ENCODE measurements at regions not wholly inside any gene's neighbourhood (a gene's known extent, or its start where the extent isn't known, plus 50 kb on each side); places are given as distances from the start of the nearest gene placed in this dataset.
"Not testable (repeated sequence)": the region's sequence is repeated elsewhere in the genome, so short reads cannot be mapped to it uniquely, and the experiment has no call there.

DNA sequence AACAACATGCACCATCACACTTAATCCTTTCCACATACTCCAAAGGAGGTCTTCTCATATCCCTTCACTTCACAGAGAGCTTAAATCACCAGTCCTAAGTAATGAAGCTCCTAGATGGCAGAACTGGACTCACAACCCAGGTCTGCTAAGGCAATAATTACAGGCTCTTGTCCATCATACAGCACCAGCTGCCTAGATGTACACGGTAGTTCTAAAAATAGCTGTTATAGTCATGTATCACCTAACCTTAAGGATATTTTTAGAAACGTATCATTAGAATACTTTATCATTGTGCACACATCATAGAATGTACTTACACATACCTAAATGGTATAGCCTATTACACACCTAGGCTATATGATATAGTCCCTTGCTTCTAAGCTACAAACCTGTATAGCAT, 644.6 kb upstream of the RGMB start:
- no peak for DNase-seq (ENCODE audit: low spot score)

- DNase-seq (ENCODE audit: low spot score) = no peak
These were observed 643.0 kb upstream of the RGMB start for GRCh38 chr5:98130261-98131035.

DNA sequence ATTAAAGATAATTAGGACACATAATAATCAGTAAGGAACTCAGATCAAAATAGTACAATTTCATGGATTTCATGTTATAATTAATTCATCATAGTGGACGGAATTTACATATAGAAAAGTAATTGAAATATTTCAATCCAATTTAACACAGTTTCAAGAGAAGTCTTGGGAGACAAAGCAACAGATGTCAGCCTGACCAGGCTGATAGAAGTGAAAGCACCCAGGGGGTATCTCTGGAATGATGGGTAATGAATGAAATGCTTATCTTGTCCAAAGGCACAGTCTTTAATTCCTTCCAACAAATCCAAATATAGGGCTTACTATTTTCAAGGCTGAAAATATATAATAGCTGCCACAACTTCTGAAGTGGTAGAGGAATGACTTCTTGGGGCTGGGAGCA, 629.3 kb upstream of the RGMB start:
- no peak for DNase-seq (ENCODE audit: low spot score)

- no peak for DNase-seq (ENCODE audit: low spot score)
These were observed 628.8 kb upstream of the RGMB start for GRCh38 chr5:98144710-98145109.

DNA sequence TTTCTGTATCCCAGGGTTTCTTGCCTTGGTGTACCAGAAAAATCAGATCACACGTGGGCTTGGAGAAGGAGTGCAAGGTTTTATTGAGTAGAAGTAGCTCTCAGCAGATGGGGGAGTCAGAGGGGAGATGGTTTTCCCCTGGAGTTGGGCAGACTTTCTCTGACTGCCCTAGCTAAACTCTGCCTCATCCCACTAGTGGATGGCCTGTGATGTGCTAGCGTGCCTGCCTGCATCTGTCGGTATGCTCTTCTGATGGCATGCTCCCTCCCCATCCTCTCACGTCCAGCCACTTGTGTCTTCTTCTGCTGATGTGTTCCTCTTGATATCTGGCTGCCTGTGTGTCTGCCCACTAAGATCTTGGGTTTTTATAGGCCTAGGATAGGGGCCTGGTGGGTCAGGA, 616.1 kb upstream of the RGMB start:
- no peak for DNase-seq (ENCODE audit: low spot score)

GRCh38 chr5:98158440-98158839, 615.0 kb upstream of the RGMB start:
- no peak for DNase-seq (ENCODE audit: low spot score)

- no peak for DNase-seq (ENCODE audit: low spot score)
These were observed 609.5 kb upstream of the RGMB start for GRCh38 chr5:98163796-98164493.

DNA sequence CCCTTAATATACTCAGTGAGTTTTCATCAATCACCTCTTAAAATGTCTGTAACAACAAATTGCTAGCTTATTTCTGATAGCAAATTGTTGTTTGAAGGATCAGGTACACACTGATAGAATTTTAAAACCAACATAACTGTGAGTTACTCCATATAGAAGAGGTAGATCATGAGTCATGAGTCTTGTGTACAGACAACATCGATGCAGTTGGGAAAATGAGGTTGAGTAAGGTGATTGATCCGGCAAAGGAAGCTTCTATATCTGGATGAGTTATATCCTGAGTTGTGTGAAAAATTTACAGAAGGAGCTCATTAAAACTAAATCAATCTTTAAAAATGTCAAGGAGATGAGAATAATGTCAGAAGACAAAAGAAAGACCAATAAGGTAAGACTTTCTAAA, 604.6 kb upstream of the RGMB start:
- DNase-seq (ENCODE audit: low spot score) = no peak

GRCh38 chr5:98170994-98171393, 602.5 kb upstream of the RGMB start:
- no peak for DNase-seq (ENCODE audit: low spot score)

DNA sequence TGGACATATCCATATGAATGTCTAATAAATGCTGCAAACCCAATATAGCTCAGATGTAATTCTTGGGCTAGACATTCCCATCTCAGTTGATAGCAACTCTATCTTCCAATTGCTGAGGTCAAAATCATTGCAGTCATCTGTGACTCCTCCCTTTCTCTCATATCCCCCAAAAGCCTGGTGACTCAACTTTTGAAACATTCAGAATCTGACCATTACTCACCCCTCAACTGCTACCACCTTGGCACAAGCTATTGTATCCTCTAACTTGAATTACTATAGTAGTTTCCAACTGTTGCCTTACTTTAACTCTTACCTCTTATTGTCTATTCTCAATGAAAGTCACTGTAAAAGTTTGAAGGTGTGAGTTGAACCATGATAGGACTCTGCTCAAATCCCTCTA, 600.1 kb upstream of the RGMB start:
- DNase-seq (ENCODE audit: low spot score) = no peak

DNA sequence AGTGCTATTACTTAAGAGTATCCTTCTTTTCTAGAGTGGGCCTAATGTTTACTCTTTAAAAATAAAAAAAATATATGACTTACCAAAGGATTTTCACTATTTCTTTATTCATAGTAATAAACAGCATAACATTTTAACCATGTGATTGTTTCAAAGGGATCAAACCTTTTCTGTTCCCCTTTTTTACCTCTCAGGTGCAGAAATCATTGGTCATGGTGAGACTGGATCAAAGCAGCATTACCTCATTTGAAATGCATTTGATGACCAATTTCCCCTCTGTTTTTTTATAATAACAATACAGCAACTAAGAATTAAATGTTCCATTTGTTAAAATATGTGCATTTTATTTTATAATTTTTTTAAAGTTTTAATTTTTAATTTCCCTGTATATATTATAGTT, 598.0 kb upstream of the RGMB start:
- DNase-seq (ENCODE audit: low spot score) = no peak

GRCh38 chr5:98179791-98180755, 593.4 kb upstream of the RGMB start:
- no peak for DNase-seq (ENCODE audit: low spot score)

DNA sequence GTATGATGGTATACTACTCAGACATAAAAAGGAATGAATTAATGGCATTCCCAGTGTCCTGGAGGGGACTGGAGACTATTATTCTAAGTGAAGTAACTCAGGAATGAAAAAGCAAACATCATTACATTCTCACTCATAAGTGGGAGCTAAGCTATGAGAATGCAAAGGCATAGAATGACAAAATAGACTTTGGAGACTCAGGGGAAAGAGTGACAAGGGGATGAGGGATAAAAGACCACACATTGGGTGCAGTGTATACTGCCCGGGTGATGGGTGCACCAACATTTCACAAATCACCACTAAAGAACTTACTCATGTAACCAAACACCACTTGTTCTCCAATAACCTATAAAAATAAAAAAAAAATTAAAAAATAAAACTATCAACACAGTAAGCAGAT, 587.3 kb upstream of the RGMB start:
- no peak for DNase-seq (ENCODE audit: low spot score)

DNA sequence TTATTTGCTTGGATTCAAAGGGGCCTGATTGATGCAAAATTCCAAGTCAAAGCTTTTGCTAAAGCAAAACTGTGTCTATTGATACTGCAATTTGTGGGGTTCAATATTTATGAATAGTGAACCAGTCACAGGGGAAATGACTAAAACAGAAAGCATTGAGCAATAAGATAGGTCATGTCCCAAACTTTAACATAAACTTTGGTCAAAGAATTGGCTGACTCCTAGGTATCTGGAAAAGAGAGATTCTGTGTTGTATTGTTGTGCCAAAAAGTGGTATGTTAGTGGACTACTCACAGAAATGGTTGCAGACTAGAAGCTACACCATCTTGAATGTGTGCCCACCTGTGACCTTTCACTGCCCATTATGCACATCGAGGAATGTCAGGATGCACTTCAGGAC, 585.5 kb upstream of the RGMB start:
- no peak for DNase-seq (ENCODE audit: low spot score)

- not testable (repeated sequence) for DNase-seq (ENCODE audit: low spot score)
These were observed 583.1 kb upstream of the RGMB start for GRCh38 chr5:98190344-98190743.

DNA sequence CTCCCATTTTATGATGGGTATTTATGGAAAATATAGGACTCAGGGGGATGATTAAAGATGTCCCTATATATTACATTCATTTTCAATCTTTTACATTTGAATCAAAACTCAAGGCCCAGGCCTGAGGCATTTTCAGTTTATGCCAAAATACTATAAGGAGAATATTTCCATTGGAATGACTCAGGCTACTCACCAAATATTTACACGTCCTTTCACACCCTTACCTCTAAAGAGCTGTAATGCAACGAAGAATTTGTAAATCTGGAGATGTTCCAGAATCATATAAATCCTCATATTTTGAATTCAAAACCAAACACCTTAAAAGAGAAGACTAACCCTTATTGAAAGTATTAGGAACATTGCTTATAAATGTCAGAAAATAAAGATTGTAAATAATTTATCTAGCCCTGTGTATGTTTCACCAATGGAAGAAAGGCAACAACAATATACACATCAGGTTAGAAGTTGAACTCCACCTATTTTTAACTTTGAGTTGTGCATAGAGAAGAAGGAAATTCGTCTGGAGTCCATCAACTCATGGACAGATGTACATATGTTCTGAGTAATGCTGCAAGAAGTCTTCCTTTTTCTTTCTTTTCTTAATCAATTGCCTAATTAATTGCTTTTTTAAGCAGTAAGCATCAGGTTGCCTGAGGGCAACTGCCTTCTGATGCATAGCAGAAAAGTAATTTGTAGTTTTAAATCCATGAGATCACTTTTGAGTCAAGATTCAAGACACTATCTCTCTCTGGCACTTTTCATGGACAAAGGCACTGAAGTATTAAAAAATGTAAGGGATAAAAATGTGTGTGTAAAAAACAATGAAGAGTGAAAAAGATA, 579.3 kb upstream of the RGMB start:
- no peak for DNase-seq (ENCODE audit: low spot score)

DNA sequence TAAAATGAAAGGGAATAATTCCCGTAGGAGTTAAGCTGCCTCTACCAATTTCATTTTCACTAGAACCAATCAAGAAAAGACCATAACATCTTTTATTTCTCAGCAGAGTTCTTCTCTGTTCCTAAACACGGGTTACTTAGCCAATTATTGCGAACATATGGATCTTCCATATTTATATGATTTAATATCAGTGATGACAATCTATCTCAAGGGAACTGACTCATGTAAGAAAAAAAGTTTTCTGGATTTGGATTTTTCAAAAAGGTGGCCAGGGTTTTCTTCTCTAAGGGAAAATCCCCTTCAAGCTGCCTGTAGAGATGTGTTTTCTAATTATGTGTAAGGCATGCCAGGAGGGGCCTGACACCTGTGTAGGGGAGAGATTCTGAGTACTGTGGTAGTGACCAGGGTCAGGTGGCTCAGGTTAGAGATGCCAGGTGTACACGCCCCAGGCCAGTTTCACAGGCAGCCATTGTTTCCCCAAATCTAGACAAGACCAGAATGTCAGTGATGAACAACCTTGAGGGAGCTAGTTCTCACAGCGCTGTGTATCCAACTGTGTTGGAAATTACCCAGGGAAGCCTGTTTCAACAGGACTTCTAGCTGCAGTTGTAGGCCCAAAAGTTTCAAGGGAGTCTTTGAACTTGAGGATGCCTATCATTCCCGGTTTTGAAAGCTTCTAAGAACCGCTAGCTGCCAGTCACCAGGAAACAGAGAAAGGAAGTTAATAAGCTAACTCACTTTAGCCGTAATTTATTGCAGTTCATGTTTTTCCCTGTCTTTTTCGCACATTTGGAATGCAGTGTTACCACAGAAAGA, 572.5 kb upstream of the RGMB start:
- no peak for DNase-seq (ENCODE audit: low spot score)

DNA sequence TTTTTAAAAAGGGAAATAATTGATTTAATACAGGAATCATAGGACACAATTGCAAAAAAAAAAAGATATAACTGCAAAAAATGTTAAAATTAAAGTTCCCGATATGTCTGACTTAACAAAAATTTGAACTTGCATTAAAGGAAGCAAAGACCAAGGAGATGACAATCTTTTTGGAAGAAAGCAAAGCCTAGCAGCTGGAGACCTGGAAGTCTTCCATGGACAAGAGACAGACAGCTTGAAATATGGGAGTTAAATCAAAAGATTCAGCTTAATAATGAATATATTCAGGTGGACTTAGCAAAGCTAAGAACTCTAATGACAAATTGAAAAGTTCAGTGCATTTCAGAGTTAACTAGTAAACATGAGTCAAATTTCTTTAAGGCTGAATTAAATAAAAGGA, 568.7 kb upstream of the RGMB start:
- DNase-seq (ENCODE audit: low spot score) = no peak

GRCh38 chr5:98205691-98206461, 567.6 kb upstream of the RGMB start:
- no peak for DNase-seq (ENCODE audit: low spot score)

- DNase-seq (ENCODE audit: low spot score) = no peak
These were observed 566.9 kb upstream of the RGMB start for GRCh38 chr5:98206566-98206965.

Data from CD4-positive, alpha-beta T cell treated with Interleukin-6 at 100 ng/mL for 8 hours (primary cell).